Esophagus (tissue), 2 donors: ENCODE measurements at regions not wholly inside any gene's neighbourhood (a gene's known extent, or its start where the extent isn't known, plus 50 kb on each side); places are given as distances from the start of the nearest gene placed in this dataset.

Source experiments
- H3K27ac ChIP-seq, 2 donors: one replicate each; pipeline ENCODE4 v1.5.1; 2013; ENCODE audit warnings: low read depth in 2 of 2, mild to moderate bottlenecking in 2 of 2, inconsistent platforms in 1 of 2, low read length in 1 of 2, moderate library complexity in 1 of 2
- H3K27me3 ChIP-seq, 2 donors: one replicate each; pipeline ENCODE4 v1.6.1; 2013; ENCODE audit warnings: low read length in 2 of 2, control low read depth in 1 of 2, mild to moderate bottlenecking in 1 of 2; ENCODE audit not compliant: insufficient read depth in 2 of 2, control insufficient read depth in 1 of 2
- H3K36me3 ChIP-seq, 2 donors: one replicate each; pipeline ENCODE4 v1.6.1; 2013; ENCODE audit warnings: low read length in 1 of 2; ENCODE audit not compliant: control insufficient read depth in 2 of 2, insufficient read depth in 2 of 2
- H3K4me1 ChIP-seq, 2 donors: one replicate each; pipeline ENCODE4 v1.6.1; 2013; ENCODE audit warnings: low read length in 1 of 2; ENCODE audit not compliant: control insufficient read depth in 2 of 2, insufficient read depth in 2 of 2
- H3K4me3 ChIP-seq, 2 donors: one replicate each; pipeline ENCODE4 v1.5.1; 2013; ENCODE audit warnings: low read length in 2 of 2, mild to moderate bottlenecking in 2 of 2, low read depth in 1 of 2, moderate library complexity in 1 of 2
- H3K9me3 ChIP-seq, 2 donors: one replicate each; pipeline ENCODE4 v1.6.1; 2013; ENCODE audit warnings: mild to moderate bottlenecking in 2 of 2, low read depth in 1 of 2, low read length in 1 of 2, moderate library complexity in 1 of 2; ENCODE audit not compliant: control insufficient read depth in 2 of 2, insufficient read depth in 1 of 2
- WGBS, 2 donors: extraction: QIAGEN DNeasy Blood & Tissue Kit; methylation state at CpG; one replicate each; pipeline ENCODE4 v1.1.7; 2013; 5-methylcytosine and 5-hydroxymethylcytosine counted together
- donor health status: healthy with polysubstance abuse.
- donor health status: Bipolar disorder and iron deficiency.

- Histone ChIP-seq H3K36me3 (no peaks in the 10 kb centered on the region), H3K4me1 (peaks cover 0 to 4% of the 10 kb centered on the region in 2 donors), H3K27me3 (no peaks in the 10 kb centered on the region), H3K27ac (no peak overlapping the region), H3K4me3 (no peak overlapping the region), H3K9me3 (peaks cover 2 to 4% of the 10 kb centered on the region in 2 donors)
- WGBS, 2 donors = 83 to 86% methylated on average over 13 of the region's 13 CpGs
Observed at GRCh38 chr10:131532291-131532690, 220.8 kb upstream of the TCERG1L start.

GRCh38 chr10:131532745-131533341 is 221.3 kb upstream of the TCERG1L start:
- Histone ChIP-seq H3K9me3 (peaks cover 2 to 4% of the 10 kb centered on the region in 2 donors), H3K27me3 (no peaks in the 10 kb centered on the region), H3K4me1 (peaks cover 0 to 4% of the 10 kb centered on the region in 2 donors), H3K36me3 (no peaks in the 10 kb centered on the region), H3K27ac (no peak overlapping the region), H3K4me3 (no peak overlapping the region)
- 82 to 88% methylated on average over 24 of the region's 24 CpGs for WGBS, 2 donors

DNA sequence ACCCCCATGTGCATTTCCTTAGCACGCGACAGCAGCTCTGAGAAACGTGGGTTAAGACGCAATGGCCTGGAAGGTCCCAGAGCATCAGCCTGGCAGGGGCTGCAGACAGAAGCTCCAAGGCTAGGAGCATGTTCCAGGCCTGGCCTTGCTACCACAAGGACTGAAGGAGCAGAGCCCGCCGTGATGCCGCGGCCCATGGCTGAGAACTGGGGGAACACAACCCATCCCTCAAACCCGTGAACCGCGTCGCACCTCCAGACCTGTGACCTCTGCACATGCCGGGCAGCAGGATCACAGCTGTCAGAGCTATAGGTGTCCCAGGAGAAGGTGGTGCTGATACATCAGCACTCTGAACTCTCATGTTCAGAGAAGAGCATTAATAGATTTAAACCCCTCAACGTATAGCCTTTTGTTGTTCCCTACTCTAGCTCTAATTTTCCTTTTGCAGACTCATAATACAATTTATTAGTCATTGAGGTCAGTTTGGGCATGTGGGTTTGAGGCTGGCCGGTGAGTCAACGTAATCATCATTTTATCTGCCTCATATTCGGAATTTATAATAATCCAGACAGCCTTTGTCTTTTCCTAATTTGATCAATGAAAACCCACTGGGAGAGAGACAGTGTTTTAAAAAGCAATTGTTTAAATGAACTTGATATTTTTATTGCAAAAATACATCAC is 222.5 kb upstream of the TCERG1L start:
- no peaks in the 10 kb centered on the region for H3K27me3 ChIP-seq
- H3K4me3 ChIP-seq = no peak overlapping the region
- H3K9me3 ChIP-seq = peaks cover 2 to 4% of the 10 kb centered on the region in 2 donors
- no peak overlapping the region for H3K27ac ChIP-seq
- WGBS, 2 donors = 82 to 87% methylated on average over 17 of the region's 17 CpGs
- peaks cover 0 to 2% of the 10 kb centered on the region in 2 donors for H3K4me1 ChIP-seq
- no peaks in the 10 kb centered on the region for H3K36me3 ChIP-seq

DNA sequence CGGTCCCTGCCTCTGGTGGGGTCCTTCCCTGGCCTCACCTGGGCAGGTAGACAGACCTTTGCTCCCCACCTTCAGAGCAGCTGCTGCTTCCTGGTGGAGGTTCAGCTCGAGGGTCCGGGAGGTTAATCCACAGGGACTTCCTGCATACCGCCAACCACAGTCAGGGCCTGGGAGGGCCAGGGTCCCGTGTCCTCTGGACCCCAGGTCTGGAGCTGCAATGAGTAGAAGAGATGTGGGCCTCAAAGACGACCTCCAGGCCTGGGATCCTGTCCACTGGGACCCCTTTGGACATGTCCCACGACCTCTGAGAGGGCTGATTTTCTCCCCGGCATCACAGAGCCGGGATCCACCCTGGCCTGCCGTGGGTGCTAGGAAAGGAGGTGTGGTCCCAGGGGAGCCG is 223.3 kb upstream of the TCERG1L start:
- Histone ChIP-seq H3K4me1 (peaks cover 0 to 2% of the 10 kb centered on the region in 2 donors), H3K36me3 (no peaks in the 10 kb centered on the region), H3K9me3 (peaks cover 2 to 4% of the 10 kb centered on the region in 2 donors), H3K4me3 (no peak overlapping the region), H3K27ac (no peak overlapping the region), H3K27me3 (no peaks in the 10 kb centered on the region)
- WGBS, 2 donors = 73 to 75% methylated on average over 11 of the region's 11 CpGs

GRCh38 chr10:131536676-131537075 is 225.2 kb upstream of the TCERG1L start:
- Histone ChIP-seq H3K4me3 (no peak overlapping the region), H3K9me3 (peaks cover 2 to 4% of the 10 kb centered on the region in 2 donors), H3K27me3 (no peaks in the 10 kb centered on the region), H3K36me3 (no peaks in the 10 kb centered on the region), H3K4me1 (peaks cover 0 to 2% of the 10 kb centered on the region in 2 donors), H3K27ac (no peak overlapping the region)
- WGBS, 2 donors = 83 to 87% methylated on average over 15 of the region's 15 CpGs

DNA sequence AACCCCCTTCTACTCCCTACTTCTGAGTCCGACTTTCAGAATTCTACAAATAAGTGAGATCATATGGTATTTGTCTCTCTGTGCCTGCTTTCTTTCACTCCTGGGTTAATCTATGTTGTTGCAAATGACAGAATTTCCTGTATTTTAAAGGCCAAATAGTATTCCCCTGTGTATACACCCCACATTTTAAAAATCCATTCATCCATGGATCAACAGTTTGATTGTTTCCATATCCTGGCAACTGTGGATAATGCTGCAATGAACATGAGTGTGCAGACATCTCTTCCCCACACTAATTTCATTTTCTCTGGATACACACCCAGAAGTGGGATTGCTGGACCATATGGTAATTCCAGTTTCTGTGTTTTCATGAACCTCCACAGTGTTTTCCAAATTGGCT is 225.8 kb upstream of the TCERG1L start:
- 52 to 53% methylated on average over 1 of the region's 1 CpG for WGBS, 2 donors
- no peaks in the 10 kb centered on the region for H3K36me3 ChIP-seq

GRCh38 chr10:131544495-131544894 is 233.0 kb upstream of the TCERG1L start:
- Histone ChIP-seq H3K4me1 (no peaks in the 10 kb centered on the region), H3K4me3 (no peak overlapping the region), H3K27ac (no peak overlapping the region), H3K9me3 (no peaks in the 10 kb centered on the region), H3K36me3 (no peaks in the 10 kb centered on the region), H3K27me3 (no peaks in the 10 kb centered on the region)
- 83 to 88% methylated on average over 8 of the region's 8 CpGs for WGBS, 2 donors

More for the DNA sequence above, 225.8 kb upstream of the TCERG1L start:
- H3K27me3 ChIP-seq = no peaks in the 10 kb centered on the region
- peaks cover 0 to 2% of the 10 kb centered on the region in 2 donors for H3K4me1 ChIP-seq
- peaks cover 2 to 4% of the 10 kb centered on the region in 2 donors for H3K9me3 ChIP-seq
- no peak overlapping the region for H3K4me3 ChIP-seq
- no peak overlapping the region for H3K27ac ChIP-seq

DNA sequence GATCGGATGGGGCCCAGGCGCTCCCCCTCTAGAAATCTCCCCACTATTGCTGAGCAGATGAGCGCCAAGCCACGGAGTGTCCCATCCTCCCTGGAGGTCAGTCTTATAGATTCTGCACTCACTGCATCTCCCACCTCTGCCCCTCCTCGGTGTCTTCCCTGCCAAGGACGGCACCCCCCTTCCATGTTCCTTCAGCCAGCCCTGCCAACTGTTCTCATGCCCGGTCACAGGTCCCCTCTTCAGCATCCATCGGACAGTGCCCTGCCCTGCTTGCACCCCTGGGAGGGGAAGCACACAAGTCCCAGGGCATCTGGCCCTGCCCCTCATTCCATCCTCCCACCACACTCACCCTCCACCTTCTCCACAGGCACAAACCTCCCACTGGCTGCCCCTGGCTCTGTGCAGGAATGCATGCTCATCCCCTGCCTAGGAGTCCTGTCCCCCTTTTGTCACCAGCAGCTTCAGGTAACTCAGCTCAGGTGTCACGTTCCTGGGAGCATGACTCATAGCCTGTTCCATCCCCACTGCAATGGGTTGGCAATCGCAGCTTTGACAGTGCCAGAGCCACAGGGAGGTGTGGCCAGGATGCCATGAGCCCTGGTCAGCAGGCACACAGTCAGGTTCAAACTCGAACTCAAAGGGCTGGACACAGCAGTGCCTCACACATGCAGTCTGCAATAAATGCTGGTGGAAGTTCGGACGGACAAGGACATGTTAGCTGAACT is 234.7 kb upstream of the TCERG1L start:
- no peaks in the 10 kb centered on the region for H3K36me3 ChIP-seq
- no peaks in the 10 kb centered on the region for H3K4me1 ChIP-seq
- H3K4me3 ChIP-seq = no peak overlapping the region
- H3K9me3 ChIP-seq = no peaks in the 10 kb centered on the region
- WGBS, 2 donors = 67 to 69% methylated on average over 13 of the region's 13 CpGs
- H3K27me3 ChIP-seq = no peaks in the 10 kb centered on the region
- H3K27ac ChIP-seq = no peak overlapping the region

- Histone ChIP-seq H3K4me3 (no peak overlapping the region), H3K9me3 (no peaks in the 10 kb centered on the region), H3K4me1 (no peaks in the 10 kb centered on the region), H3K27ac (no peak overlapping the region), H3K36me3 (no peaks in the 10 kb centered on the region), H3K27me3 (no peaks in the 10 kb centered on the region)
- WGBS, 2 donors = 84% methylated on average over 8 of the region's 8 CpGs
Observed at GRCh38 chr10:131547129-131547799, 235.7 kb upstream of the TCERG1L start.
